Left lobe of liver (tissue), 2 donors: ENCODE measurements at regions not wholly inside any gene's neighbourhood (a gene's known extent, or its start where the extent isn't known, plus 50 kb on each side); places are given as distances from the start of the nearest gene placed in this dataset.

ENCODE experiments used
- ATAC-seq: fragments of 200-7000 bp; cut with Tn5 transposase; one replicate; pipeline ENCODE4 v1.9.1; 2020; ENCODE audit warnings: mild to moderate bottlenecking, moderate library complexity
- DNase-seq: peaks from one replicate; pipeline ENCODE4 v3.0.0-alpha.2; 2020; ENCODE audit warnings: low spot score
- donor health status: DM: no; HTN: no; CAD: no; lungs with moderate emphysema.
- donor health status: DM: no; HTN: yes; CAD: no.

GRCh38 chr20:52744441-52744840 is 227.7 kb upstream of the TSHZ2 start:
- DNase-seq (no peak), ATAC-seq (no peak)

DNA sequence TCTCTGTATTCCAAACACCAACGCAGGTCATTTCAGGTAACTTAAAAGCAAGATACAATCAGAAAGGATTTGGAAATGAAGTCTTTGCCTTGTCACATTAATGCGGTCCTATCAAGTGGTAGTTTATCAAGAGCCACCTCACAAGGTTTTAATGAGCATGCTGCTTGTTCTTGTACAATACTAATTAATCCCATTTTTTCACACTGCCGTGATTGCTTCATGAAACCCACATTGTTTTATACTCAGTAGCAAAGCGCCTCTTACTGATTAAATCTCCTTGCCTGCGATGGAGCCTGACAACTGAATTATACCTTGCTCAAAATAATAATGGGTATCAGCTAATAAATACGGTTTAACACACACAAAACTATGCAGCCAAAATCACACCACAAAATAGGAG is 234.1 kb upstream of the TSHZ2 start:
- ATAC-seq: no peak
- no peak for DNase-seq

DNA sequence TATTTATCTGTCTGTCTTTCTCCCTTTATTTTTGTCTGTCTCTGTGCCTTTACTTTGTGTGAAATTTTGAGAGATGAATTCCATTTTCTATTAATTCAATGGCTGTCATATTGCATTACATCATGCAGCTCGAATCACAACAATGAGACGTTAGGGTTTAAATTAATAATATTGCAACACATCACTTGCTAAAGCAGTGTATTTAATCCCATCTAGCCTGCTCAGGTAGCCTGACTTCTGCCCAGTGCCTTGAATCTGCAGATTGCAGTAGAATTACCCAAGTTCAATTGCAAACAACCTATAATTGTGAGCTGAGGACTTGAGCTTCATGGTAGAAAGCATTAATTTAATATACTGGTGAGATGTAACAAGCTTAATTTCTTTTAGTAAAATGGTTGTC is 235.7 kb upstream of the TSHZ2 start:
- ATAC-seq (no peak), DNase-seq (no peak)

- DNase-seq (no peak), ATAC-seq (no peak)
Observed at GRCh38 chr20:52731093-52731492, 241.1 kb upstream of the TSHZ2 start.

DNA sequence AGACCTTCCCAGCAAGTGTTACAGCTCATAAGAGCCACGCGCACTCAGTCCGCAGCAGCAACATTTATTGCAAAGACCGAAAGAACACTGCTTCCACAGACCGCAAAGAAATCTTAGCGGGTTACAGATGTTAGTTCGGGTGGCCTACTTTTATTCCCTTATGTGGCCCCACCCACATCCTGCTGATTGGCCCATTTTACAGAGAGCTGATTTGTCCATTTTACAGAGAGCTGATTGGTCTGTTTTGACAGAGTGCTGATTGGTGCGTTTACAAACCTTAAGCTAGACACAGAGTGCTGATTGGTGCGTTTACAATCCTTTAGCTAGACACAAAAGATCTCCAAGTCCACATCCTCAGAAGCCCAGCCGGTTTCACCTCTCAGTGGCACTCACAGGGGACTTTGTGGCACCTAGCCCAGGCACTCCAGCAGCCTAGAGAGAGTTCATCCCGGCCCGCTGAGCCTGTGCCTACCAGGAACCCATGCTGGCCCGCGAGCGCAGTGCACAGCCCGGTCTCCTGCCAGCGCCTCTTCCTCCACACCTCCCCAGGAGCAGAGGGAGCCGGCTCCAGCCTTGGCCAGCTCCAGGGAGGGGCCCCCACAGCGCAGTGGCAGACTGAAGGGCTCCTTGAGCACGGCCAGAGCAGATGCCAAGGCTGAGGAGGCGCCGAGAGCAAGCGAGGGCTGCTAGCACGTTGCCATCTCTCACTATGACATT is 244.3 kb upstream of the TSHZ2 start:
- ATAC-seq (no peak), DNase-seq (no peak)

DNA sequence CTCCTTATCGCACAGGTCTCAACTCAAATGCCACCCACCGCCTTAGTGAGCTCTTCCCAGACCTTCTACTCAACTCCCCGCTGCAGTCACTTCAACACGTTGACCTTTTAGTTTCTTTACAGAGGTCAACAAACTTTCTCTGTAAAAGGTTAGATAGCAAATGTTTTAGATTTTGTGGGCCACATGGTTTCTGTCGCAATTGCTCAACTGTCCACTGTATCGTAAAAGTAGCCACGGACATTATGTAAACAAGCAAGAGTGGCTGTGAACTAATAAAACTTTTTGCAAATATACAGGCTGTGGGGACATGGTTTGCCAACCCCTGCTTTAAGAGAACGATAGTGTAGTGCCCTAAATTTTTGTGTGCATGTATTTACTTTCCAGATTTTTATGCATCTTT is 247.6 kb upstream of the TSHZ2 start:
- ATAC-seq: no peak
- DNase-seq: no peak

- DNase-seq (no peak), ATAC-seq (no peak)
Observed at GRCh38 chr20:52722926-52723688, 249.1 kb upstream of the TSHZ2 start.

DNA sequence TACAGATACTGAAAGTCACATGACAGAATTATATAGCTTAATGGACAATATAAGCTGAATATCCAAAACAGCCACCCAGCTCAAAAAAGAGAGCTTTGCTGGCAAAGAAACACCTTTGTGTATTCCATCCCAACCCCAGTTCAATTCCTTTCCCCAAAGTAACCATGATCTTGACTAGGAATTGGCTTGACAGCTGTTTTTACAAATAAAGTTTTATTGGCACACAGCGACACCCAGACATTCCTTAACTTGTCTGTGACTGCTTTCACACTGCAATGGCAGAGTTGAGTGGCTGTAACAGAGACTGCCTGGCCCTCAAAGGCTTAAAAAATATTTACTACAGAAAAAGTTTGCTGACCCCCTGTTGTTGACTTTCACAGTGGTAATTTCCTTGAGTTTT is 264.0 kb upstream of the TSHZ2 start:
- ATAC-seq (no peak), DNase-seq (no peak)

DNA sequence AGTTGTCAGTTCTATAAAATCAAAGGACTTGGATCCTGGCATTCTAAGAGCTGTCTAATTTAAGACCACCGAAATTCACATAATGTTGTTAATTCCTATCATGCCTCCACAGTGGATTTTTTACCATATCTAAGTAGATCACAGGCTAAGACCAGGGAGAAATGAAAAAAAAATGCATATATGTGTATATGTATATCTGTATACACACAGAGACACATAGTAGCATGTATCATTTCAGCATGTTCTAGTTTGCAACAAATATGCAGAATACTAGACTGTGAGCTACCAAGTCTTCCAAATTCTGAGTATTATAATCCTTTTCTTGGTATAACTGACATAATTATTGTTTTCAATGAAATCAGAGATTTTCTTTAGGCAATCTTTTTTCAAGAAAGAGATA is 267.6 kb upstream of the TSHZ2 start:
- ATAC-seq: no peak
- no peak for DNase-seq

GRCh38 chr20:52688345-52688744 is 283.8 kb upstream of the TSHZ2 start:
- DNase-seq (no peak), ATAC-seq (no peak)

- no peak for ATAC-seq
- DNase-seq: no peak
Observed at GRCh38 chr20:52684905-52685304, 287.3 kb upstream of the TSHZ2 start.

- DNase-seq: no peak
- ATAC-seq: no peak
Observed at GRCh38 chr20:52684176-52684575, 288.0 kb upstream of the TSHZ2 start.

- DNase-seq (no peak), ATAC-seq (no peak)
Observed at GRCh38 chr20:52683761-52684160, 288.4 kb upstream of the TSHZ2 start.

- ATAC-seq (no peak), DNase-seq (no peak)
Observed at GRCh38 chr20:52682237-52682636, 289.9 kb upstream of the TSHZ2 start.

GRCh38 chr20:52681288-52681687 is 290.9 kb upstream of the TSHZ2 start:
- ATAC-seq: no peak
- no peak for DNase-seq

- ATAC-seq (no peak), DNase-seq (no peak)
Observed at GRCh38 chr20:52677216-52677615, 294.9 kb upstream of the TSHZ2 start.

DNA sequence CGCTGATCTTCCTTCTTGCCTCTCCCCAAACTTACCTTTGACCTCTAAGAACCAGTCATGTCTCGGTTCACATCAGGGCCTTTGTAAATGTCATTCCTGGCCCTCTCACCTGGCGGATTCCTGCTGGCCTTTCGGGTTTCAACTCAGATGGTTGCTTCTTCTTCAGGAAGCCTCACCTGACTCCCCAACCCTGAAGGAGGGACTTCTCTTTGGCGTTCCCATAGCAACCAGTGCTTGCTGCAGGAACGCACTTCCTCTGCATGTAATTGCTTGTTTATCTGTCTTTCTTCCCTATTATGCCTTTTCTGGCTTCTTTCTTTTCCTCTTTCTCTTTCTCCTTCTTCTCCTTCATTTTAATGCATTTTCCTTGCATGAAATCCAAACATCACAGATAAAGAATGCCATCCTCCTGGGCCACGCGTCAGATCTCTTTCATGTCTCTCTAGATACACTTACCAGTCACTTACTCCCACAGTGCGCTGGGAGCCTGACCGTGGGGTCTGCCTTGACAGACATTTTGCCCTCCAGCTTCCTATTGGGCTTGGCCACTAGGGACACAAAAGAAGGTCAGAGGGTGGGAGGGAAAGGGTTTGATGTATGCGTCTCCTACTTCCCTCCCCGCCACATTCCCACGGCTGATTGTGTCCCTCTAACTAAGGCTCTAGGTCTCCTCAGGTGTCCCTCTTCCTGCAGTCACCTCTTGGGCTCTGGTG is 295.7 kb upstream of the TSHZ2 start:
- ATAC-seq (no peak), DNase-seq (no peak)

- DNase-seq: no peak
- no peak for ATAC-seq
Observed at GRCh38 chr20:52675375-52675774, 296.8 kb upstream of the TSHZ2 start.

DNA sequence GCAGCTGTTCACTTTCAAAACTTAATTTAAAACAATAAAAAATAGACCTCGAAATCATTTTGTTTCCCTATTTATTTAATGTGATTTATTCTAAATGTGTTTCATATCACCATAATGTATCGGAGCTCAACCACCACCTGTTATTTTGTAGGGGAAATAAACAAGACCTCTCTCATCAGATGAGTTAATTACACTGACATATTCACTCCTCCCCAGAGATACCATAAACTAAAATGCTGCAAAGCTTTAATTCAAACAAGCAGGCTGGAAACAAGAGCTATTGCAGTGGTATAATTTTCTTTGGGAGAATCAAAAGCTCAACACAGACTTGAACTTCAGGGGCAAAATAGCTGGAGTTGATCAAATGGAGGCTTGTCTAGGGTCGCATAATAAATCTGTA is 303.5 kb upstream of the TSHZ2 start:
- DNase-seq: no peak
- no peak for ATAC-seq

GRCh38 chr20:52667358-52667757 is 304.8 kb upstream of the TSHZ2 start:
- DNase-seq: no peak
- ATAC-seq: no peak

- DNase-seq: no peak
- ATAC-seq: no peak
Observed at GRCh38 chr20:52665441-52665840, 306.7 kb upstream of the TSHZ2 start.

DNA sequence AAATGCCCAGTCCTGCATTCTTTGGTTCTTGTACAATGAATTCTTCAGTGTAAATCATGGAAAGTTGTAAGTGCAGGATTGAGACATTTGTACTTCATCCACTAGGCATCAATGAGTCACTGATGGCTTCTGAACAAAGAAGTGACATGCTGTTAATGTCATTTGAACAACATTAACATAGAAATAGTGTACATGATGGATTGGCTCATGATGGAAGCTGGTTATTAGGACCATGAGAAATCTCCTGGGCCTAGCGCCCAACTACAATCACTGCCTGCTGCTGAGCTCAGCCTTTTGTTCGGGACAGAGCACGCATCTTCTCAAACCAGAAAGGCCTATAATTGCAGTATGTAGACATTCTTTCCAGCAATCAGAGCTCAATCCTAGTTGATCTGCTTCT is 316.8 kb upstream of the TSHZ2 start:
- DNase-seq (no peak), ATAC-seq (no peak)
